ENCODE measurements at regions not wholly inside any gene's neighbourhood (a gene's known extent, or its start where the extent isn't known, plus 50 kb on each side); places are given as distances from the start of the nearest gene placed in this dataset.

- no peak for DNase-seq (ENCODE audit: low read depth)
- no peak overlapping the region for H3K4me3 ChIP-seq (ENCODE audit: low read depth, low read length)
- TF ChIP-seq MYC (IDR thresholded peaks at IDR 0.05; ENCODE audit: low read depth, low read length) (no peak), CTCF (IDR thresholded peaks at IDR 0.05; ENCODE audit: low read depth, low read length) (no peak), POLR2A (IDR thresholded peaks at IDR 0.05; ENCODE audit: extremely low read depth, insufficient read length) (no peak)
- TF ChIP-seq, protein P1, sequence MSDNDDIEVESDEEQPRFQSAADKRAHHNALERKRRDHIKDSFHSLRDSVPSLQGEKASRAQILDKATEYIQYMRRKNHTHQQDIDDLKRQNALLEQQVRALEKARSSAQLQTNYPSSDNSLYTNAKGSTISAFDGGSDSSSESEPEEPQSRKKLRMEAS (IDR thresholded peaks at IDR 0.05; ENCODE audit: low read depth, low read length): no peak
Observed at GRCh38 chr10:60536529-60537114, 146.9 kb upstream of the ANK3 start.

DNA sequence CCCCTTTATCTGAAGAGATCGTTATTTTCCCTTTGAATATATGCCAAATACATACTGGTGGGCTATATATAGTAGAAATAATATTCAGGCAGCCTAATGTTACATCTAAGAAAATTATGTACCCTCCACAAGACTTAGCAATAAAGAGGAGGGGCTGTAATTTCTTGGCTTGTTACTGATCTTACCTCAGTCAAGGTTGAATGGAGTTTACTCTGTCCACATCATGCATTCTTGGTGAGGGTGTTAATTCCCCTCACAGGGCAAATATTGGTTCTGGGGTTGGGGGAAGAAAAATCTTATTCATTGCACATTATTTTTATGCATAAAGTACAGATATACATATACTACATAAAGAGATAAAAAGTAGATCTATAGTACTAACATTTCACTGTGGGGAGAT is 145.8 kb upstream of the ANK3 start:
- TF ChIP-seq MYC (IDR thresholded peaks at IDR 0.05; ENCODE audit: low read depth, low read length): no peak
- no peak for TF ChIP-seq CTCF (IDR thresholded peaks at IDR 0.05; ENCODE audit: low read depth, low read length)
- no peak for TF ChIP-seq POLR2A (IDR thresholded peaks at IDR 0.05; ENCODE audit: extremely low read depth, insufficient read length)
- TF ChIP-seq, protein P1 (IDR thresholded peaks at IDR 0.05; ENCODE audit: low read depth, low read length): no peak
- no peak for DNase-seq (ENCODE audit: low read depth)
- H3K4me3 ChIP-seq (ENCODE audit: low read depth, low read length): no peak overlapping the region

GRCh38 chr10:60534761-60535389 is 145.2 kb upstream of the ANK3 start:
- no peak for DNase-seq (ENCODE audit: low read depth)
- TF ChIP-seq POLR2A (IDR thresholded peaks at IDR 0.05; ENCODE audit: extremely low read depth, insufficient read length) (no peak), CTCF (IDR thresholded peaks at IDR 0.05; ENCODE audit: low read depth, low read length) (no peak), MYC (IDR thresholded peaks at IDR 0.05; ENCODE audit: low read depth, low read length) (no peak)
- TF ChIP-seq, protein P1 (IDR thresholded peaks at IDR 0.05; ENCODE audit: low read depth, low read length): no peak
- no peak overlapping the region for H3K4me3 ChIP-seq (ENCODE audit: low read depth, low read length)

DNA sequence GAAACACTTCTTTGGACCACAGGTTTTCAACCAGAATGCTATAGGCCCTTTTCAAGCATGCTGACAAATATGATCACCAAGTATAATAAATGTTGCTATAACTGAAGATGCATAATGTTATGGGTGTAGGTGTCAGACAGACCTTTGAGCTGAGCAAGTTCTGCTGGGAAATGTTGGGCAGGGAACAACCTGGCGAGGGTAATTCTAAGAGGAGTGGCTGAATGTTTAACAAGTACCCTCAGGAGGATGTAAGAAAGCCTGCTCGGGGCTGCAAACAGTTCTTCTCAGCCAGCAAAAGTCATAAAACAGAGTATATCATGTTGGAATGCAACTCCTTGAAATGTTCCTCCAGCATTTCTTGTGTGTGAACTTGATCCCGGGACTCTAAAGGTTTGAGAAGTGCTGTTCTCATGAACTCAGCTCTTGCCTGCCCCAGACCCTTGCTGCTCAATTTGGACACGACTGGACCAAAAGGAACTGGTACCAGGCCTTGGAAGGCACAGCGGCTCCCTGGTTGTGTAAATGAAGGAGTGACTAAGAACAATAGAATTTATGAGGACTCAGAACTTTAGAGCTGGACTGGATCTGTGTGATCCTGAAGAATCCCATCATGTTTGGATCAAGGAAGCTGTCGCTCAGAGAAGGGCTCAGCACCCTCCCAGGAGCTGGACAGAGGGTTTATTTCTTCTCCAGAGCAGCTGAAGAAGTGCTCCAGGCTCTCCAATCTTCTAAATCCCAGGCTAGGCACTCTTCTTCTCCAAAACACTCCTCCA is 143.2 kb upstream of the ANK3 start:
- no peak overlapping the region for H3K4me3 ChIP-seq (ENCODE audit: low read depth, low read length)
- TF ChIP-seq MYC (IDR thresholded peaks at IDR 0.05; ENCODE audit: low read depth, low read length): no peak
- TF ChIP-seq, protein P1 (IDR thresholded peaks at IDR 0.05; ENCODE audit: low read depth, low read length): no peak
- TF ChIP-seq CTCF (IDR thresholded peaks at IDR 0.05; ENCODE audit: low read depth, low read length): no peak
- TF ChIP-seq POLR2A (IDR thresholded peaks at IDR 0.05; ENCODE audit: extremely low read depth, insufficient read length): no peak
- DNase-seq (ENCODE audit: low read depth): no peak

DNA sequence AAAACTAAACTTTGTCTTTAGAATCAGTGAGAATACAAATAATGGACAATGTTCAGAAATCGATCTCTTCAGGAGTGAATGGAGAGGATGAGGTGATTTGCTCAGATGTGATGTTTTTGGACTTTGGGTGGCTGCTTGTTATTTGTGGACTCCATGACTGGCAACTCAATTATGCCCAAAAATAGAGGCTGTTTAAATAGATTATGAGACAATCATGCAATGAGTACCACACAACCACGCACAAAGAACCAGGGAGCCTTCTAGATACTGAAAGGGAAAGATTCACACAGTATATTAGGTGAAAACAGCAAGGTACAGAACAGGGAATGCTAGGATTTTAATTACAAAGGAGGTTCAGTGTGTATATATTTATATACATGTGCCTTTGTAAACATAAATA is 141.3 kb upstream of the ANK3 start:
- DNase-seq (ENCODE audit: low read depth): no peak
- no peak for TF ChIP-seq CTCF (IDR thresholded peaks at IDR 0.05; ENCODE audit: low read depth, low read length)
- no peak for TF ChIP-seq POLR2A (IDR thresholded peaks at IDR 0.05; ENCODE audit: extremely low read depth, insufficient read length)
- TF ChIP-seq, protein P1 (IDR thresholded peaks at IDR 0.05; ENCODE audit: low read depth, low read length): no peak
- no peak for TF ChIP-seq MYC (IDR thresholded peaks at IDR 0.05; ENCODE audit: low read depth, low read length)
- no peak overlapping the region for H3K4me3 ChIP-seq (ENCODE audit: low read depth, low read length)

All from NB4 (cell line).